ENCODE measurements at regions not wholly inside any gene's neighbourhood (a gene's known extent, or its start where the extent isn't known, plus 50 kb on each side); places are given as distances from the start of the nearest gene placed in this dataset.

DNA sequence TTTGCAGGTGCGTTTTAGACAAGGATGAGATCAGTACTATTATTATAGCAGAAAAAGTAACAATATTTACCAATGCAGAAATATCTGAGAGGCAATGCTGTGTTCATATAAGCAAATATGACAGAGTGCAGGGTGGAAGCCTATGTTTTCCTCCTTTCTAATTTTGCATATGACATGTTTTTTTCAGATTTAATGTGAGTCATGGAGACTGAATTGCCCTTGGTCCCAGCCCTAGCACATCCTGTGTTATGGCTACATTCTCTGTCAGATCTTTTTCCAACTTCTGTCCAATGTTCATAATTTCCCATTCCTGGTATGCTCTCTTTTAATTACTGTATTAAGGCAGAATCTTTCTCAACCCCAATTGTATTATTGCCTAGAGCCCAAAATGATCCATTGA lies 165.6 kb downstream of the SLC7A11 start:
- TF ChIP-seq, protein P1, sequence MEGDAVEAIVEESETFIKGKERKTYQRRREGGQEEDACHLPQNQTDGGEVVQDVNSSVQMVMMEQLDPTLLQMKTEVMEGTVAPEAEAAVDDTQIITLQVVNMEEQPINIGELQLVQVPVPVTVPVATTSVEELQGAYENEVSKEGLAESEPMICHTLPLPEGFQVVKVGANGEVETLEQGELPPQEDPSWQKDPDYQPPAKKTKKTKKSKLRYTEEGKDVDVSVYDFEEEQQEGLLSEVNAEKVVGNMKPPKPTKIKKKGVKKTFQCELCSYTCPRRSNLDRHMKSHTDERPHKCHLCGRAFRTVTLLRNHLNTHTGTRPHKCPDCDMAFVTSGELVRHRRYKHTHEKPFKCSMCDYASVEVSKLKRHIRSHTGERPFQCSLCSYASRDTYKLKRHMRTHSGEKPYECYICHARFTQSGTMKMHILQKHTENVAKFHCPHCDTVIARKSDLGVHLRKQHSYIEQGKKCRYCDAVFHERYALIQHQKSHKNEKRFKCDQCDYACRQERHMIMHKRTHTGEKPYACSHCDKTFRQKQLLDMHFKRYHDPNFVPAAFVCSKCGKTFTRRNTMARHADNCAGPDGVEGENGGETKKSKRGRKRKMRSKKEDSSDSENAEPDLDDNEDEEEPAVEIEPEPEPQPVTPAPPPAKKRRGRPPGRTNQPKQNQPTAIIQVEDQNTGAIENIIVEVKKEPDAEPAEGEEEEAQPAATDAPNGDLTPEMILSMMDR (IDR thresholded peaks at IDR 0.05; ENCODE audit: unreplicated experiment) = no peak
- DNase-seq (ENCODE audit: low spot score) = no peak
- H3K27me3 Mint-ChIP-seq (ENCODE audit: unreplicated experiment) = no peaks in the 10 kb centered on the region
- H3K4me3 Mint-ChIP-seq (ENCODE audit: unreplicated experiment) = no peak overlapping the region
- H3K27ac Mint-ChIP-seq (ENCODE audit: unreplicated experiment) = no peak overlapping the region
- no peaks in the 10 kb centered on the region for H3K36me3 Mint-ChIP-seq (ENCODE audit: low read depth, unreplicated experiment)
- H3K9me3 Mint-ChIP-seq (ENCODE audit: unreplicated experiment) = no peaks in the 10 kb centered on the region
- H3K4me1 Mint-ChIP-seq (ENCODE audit: unreplicated experiment) = no peaks in the 10 kb centered on the region

DNA sequence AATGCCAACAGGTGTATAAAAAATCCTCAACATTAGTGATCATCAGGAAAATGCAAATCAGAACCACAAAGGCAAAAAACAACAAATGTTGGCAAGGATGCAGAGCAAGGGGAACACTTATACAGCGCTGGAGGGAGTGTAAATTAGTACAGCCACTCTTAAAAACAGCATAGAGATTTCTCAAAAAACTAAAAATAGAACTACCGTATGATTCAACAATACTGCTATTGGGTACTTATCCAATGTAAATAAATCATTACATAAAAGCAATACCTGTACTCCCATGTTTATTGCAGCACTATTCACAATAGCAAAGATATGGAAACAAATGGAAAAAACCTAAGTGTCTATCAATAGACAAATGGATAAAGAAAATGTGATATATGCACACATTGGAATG lies 171.3 kb downstream of the SLC7A11 start:
- no peaks in the 10 kb centered on the region for H3K9me3 Mint-ChIP-seq (ENCODE audit: unreplicated experiment)
- H3K27me3 Mint-ChIP-seq (ENCODE audit: unreplicated experiment) = peaks cover 2% of the 10 kb centered on the region
- H3K27ac Mint-ChIP-seq (ENCODE audit: unreplicated experiment) = no peak overlapping the region
- H3K4me1 Mint-ChIP-seq (ENCODE audit: unreplicated experiment) = no peaks in the 10 kb centered on the region
- H3K36me3 Mint-ChIP-seq (ENCODE audit: low read depth, unreplicated experiment) = no peaks in the 10 kb centered on the region
- no peak overlapping the region for H3K4me3 Mint-ChIP-seq (ENCODE audit: unreplicated experiment)
- no peak for DNase-seq (ENCODE audit: low spot score)
- TF ChIP-seq, protein P1 (IDR thresholded peaks at IDR 0.05; ENCODE audit: unreplicated experiment) = no peak

DNA sequence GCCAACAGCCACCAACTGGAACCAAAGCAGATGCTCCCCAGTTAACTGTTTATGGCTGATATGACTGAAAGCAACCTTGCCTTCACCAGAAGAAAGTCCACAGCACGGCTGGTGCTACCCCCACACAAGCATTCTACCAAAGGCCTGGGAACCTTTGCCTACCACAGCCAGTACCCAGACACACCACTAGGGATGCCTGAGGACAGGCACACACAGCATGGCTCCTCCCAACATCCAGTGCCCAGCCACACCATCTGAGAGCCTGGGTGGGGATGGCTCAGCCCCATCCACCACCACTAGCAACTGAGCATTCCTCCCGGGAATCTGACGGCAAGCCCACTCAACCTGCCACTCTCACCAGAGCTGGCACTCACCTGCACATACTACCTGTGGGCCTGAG lies 178.6 kb downstream of the SLC7A11 start:
- no peaks in the 10 kb centered on the region for H3K36me3 Mint-ChIP-seq (ENCODE audit: low read depth, unreplicated experiment)
- no peak overlapping the region for H3K27ac Mint-ChIP-seq (ENCODE audit: unreplicated experiment)
- TF ChIP-seq, protein P1 (IDR thresholded peaks at IDR 0.05; ENCODE audit: unreplicated experiment) = no peak
- no peak overlapping the region for H3K4me3 Mint-ChIP-seq (ENCODE audit: unreplicated experiment)
- DNase-seq (ENCODE audit: low spot score) = no peak
- H3K9me3 Mint-ChIP-seq (ENCODE audit: unreplicated experiment) = no peaks in the 10 kb centered on the region
- H3K27me3 Mint-ChIP-seq (ENCODE audit: unreplicated experiment) = no peaks in the 10 kb centered on the region
- peaks cover 4% of the 10 kb centered on the region for H3K4me1 Mint-ChIP-seq (ENCODE audit: unreplicated experiment)

DNA sequence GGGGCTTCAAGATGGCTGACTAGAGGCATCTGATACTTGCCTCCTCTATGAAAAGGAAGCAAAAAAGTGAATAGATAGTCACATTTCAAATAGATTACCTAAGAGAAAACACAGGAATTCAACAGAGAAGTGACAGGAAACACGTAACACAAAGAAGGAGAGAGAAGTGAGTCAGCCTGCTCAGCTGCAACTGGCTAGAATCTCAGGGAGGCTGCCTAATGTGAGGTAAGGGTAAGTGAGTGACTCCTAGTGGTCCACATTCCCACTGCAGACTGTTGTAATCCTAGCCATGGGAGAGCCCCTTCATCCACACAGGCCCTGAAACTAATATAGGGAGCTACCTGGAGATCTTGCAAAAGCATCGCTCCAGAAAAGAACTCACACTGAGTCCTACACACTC lies 179.2 kb downstream of the SLC7A11 start:
- Mint-ChIP-seq H3K27ac (ENCODE audit: unreplicated experiment) (no peak overlapping the region), H3K9me3 (ENCODE audit: unreplicated experiment) (no peaks in the 10 kb centered on the region), H3K4me1 (ENCODE audit: unreplicated experiment) (peaks cover 6% of the 10 kb centered on the region), H3K36me3 (ENCODE audit: low read depth, unreplicated experiment) (no peaks in the 10 kb centered on the region), H3K27me3 (ENCODE audit: unreplicated experiment) (no peaks in the 10 kb centered on the region), H3K4me3 (ENCODE audit: unreplicated experiment) (no peak overlapping the region)
- TF ChIP-seq, protein P1 (IDR thresholded peaks at IDR 0.05; ENCODE audit: unreplicated experiment) = no peak
- DNase-seq (ENCODE audit: low spot score) = peak; percentile 22

DNA sequence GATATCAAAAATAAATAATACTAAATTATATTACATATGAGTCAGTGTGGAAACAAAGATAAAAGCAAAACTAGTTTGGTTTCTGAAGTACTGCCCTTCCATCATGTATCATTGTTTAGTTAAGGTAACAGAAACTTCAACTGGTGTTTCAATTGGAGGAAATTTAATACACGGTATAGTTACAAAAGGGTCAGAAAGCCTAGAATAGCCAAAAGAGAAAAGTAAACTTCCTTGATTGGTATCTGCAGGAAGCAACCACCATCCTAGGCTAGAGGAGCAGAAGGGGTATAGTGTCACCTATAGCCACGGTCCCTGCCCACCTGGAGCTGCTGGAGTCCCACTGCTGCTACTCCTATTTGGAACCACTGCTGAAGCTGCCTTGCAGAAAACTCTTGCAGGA lies 185.6 kb downstream of the SLC7A11 start:
- Mint-ChIP-seq H3K36me3 (ENCODE audit: low read depth, unreplicated experiment) (no peaks in the 10 kb centered on the region), H3K27me3 (ENCODE audit: unreplicated experiment) (no peaks in the 10 kb centered on the region), H3K4me1 (ENCODE audit: unreplicated experiment) (peaks cover 29% of the 10 kb centered on the region), H3K4me3 (ENCODE audit: unreplicated experiment) (no peak overlapping the region), H3K27ac (ENCODE audit: unreplicated experiment) (no peak overlapping the region), H3K9me3 (ENCODE audit: unreplicated experiment) (no peaks in the 10 kb centered on the region)
- DNase-seq (ENCODE audit: low spot score) = no peak
- TF ChIP-seq, protein P1 (IDR thresholded peaks at IDR 0.05; ENCODE audit: unreplicated experiment) = no peak
